ENCODE measurements at regions not wholly inside any gene's neighbourhood (a gene's known extent, or its start where the extent isn't known, plus 50 kb on each side); places are given as distances from the start of the nearest gene placed in this dataset.

DNA sequence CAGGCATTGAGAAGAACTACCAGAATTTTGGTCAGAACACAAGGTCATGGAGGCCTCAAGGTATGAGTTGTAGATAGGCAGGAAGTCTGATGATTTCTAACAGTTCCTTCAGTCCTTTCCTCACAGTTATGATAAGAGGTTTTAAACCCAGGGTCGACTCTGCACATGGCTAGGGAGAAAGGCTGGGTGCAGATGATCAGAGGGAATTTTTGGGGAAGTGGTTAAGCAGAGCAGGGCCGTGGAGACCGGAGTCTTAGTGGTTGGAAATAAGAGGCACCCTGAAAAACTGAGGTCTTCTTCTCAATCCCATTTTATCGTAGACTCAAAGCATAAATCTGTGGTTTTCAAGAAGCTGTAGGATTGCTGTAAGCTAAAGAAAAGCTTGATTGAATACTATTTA lies 118.5 kb upstream of the ANK2 start:
- H3K27ac Mint-ChIP-seq: no peak overlapping the region
- peaks cover 7 to 19% of the 10 kb centered on the region in 2 donors for H3K27me3 Mint-ChIP-seq
- H3K36me3 Mint-ChIP-seq (ENCODE audit: insufficient read depth): no peaks in the 10 kb centered on the region
- DNase-seq (no peak), ATAC-seq (replicated peaks) (no peak)
- no peaks in the 10 kb centered on the region for H3K9me3 Mint-ChIP-seq
- H3K4me3 Mint-ChIP-seq: no peak overlapping the region
- no peaks in the 10 kb centered on the region for H3K4me1 Mint-ChIP-seq (ENCODE audit: low read depth in 2 of 2)

DNA sequence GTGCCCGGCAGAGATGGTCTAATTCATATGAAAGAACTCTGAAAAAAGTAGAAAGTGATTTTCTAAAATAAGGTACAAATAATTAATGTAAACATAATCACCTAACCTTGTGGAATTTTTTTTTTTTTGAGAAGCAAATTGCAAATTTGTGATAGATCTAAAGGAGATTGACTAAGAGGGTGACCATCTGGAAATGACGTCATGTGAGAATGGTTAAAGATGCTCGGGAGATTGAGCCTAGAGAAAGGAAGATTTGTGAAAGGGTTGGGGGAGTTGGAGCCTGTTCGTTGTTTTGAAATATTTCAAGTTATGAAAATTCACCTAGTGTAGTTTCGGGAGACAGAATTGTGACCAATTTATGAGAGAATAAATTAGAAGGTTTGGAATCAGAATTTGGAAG lies 115.7 kb upstream of the ANK2 start:
- H3K27me3 Mint-ChIP-seq: peaks cover 7 to 19% of the 10 kb centered on the region in 2 donors

DNA sequence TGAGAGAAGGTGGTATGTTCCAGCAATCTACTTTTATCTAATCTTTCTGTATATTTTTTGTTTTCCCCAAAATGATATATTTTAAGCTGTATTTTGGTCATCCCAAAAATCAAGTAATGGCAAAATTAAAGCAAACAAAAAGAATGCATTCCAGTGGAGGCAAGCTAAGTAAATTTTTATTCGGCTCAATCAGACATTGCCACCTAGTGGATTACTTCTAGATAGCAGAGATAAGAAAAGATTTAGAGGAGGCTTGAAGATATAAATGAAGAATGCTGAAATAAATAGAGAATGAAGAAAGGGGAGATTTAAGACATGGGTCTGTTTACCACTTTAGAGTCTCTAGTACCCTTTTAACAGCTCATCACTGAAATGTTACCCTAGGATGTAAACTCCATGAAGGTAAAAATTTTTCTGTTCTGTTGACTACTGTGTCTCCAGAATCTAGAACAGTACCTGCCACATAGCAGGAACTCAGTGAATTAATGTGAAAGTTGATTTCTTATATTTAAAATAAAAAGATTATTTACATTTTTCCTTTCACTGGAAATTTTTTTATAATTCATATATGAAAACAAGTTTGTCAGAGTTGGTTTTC lies 110.9 kb upstream of the ANK2 start:
- Mint-ChIP-seq H3K9me3 (no peaks in the 10 kb centered on the region), H3K36me3 (ENCODE audit: insufficient read depth) (no peaks in the 10 kb centered on the region), H3K4me1 (ENCODE audit: low read depth in 2 of 2) (no peaks in the 10 kb centered on the region), H3K27ac (no peak overlapping the region), H3K27me3 (peaks cover 0 to 7% of the 10 kb centered on the region in 2 donors), H3K4me3 (no peak overlapping the region)
- ATAC-seq (replicated peaks): no peak
- no peak for DNase-seq

More for the DNA sequence above, 115.7 kb upstream of the ANK2 start:
- DNase-seq: no peak
- Mint-ChIP-seq H3K36me3 (ENCODE audit: insufficient read depth) (no peaks in the 10 kb centered on the region), H3K27ac (no peak overlapping the region), H3K4me3 (no peak overlapping the region), H3K4me1 (ENCODE audit: low read depth in 2 of 2) (no peaks in the 10 kb centered on the region), H3K9me3 (no peaks in the 10 kb centered on the region)
- no peak for ATAC-seq (replicated peaks)

DNA sequence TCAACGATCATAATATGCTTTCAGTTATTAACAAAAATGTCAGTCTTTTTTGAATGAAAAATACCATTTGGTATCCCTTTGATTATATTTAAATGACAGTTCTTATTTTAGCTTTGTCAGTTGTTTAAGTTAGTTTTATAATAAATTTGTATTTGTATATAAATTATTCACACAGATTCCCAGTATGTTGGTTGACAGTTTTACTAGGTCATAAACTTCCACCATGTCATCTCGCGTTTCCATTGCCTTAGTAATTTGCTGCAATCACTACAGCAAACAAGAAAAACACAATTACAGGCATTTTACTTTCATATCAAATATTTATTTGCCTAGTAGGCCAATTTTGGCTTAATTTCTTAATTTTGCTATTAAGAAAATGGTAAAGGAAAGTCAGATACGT lies 109.6 kb upstream of the ANK2 start:
- Mint-ChIP-seq H3K4me3 (no peak overlapping the region), H3K36me3 (ENCODE audit: insufficient read depth) (no peaks in the 10 kb centered on the region), H3K4me1 (ENCODE audit: low read depth in 2 of 2) (no peaks in the 10 kb centered on the region), H3K27me3 (peaks cover 8 to 9% of the 10 kb centered on the region in 2 donors), H3K27ac (no peak overlapping the region), H3K9me3 (no peaks in the 10 kb centered on the region)
- ATAC-seq (replicated peaks) (no peak), DNase-seq (no peak)

DNA sequence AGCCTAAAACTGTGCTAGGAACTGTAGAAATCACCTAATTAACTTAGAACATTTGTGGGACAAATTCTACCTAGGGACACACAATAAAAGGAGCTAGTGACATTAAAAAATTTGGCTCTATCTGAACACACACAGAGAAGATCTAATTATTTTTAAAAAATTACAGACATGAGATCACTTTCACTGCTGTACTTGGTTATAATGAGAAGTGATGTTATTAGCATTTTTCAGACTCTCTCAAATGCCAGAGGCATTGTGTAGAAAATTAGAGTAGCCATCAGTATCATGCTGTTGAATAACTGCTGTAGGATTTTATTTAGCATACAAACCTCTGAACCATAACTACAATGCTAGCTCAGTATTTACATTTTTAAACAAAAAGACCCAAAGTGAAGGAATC lies 109.1 kb upstream of the ANK2 start:
- H3K4me3 Mint-ChIP-seq: no peak overlapping the region
- no peaks in the 10 kb centered on the region for H3K9me3 Mint-ChIP-seq
- H3K27me3 Mint-ChIP-seq: peaks cover 6 to 10% of the 10 kb centered on the region in 2 donors
- H3K36me3 Mint-ChIP-seq (ENCODE audit: insufficient read depth): no peaks in the 10 kb centered on the region
- ATAC-seq (replicated peaks) (no peak), DNase-seq (no peak)
- no peak overlapping the region for H3K27ac Mint-ChIP-seq
- H3K4me1 Mint-ChIP-seq (ENCODE audit: low read depth in 2 of 2): no peaks in the 10 kb centered on the region

DNA sequence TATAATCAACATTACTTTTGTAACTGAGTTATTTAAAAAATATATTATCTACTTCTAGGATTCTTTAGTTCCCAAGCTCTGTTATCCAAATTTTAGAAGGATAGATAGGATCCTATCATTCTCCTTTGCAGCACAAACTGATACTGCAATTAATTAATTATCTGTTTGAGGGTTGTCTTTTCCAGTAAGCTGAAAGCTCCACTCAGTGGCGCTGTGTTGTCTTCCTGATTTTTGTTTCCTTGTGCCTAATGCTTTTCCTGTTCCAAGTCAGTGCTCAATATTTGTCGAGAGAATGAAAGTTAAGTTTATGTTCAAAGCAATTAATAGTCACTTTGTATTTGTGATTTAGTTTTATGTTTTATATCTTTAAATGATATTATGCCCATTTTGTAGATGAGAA lies 107.4 kb upstream of the ANK2 start:
- Mint-ChIP-seq H3K4me1 (ENCODE audit: low read depth in 2 of 2) (no peaks in the 10 kb centered on the region), H3K27ac (no peak overlapping the region), H3K36me3 (ENCODE audit: insufficient read depth) (no peaks in the 10 kb centered on the region)

DNA sequence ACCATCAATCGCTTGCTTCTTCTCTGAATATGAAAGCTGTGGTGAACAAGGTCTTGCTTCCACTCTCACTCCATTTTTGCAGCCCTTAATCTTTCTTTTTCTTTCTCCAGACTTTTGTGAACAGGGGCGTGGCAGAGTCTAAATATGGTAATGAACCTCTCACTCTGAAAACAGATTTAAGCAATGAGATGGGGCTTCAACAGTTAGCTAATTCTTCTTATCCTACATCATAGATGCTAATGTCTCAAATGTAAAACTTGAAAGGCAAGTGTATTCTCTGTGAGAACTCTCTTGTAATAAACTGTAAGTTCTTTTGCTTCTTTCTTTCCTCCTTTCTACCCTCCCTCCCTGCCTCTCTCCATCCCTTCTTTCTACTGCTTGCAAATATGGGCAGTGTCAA lies 106.5 kb upstream of the ANK2 start:
- DNase-seq (no peak), ATAC-seq (replicated peaks) (no peak)
- no peak overlapping the region for H3K27ac Mint-ChIP-seq
- H3K36me3 Mint-ChIP-seq (ENCODE audit: insufficient read depth): no peaks in the 10 kb centered on the region
- no peak overlapping the region for H3K4me3 Mint-ChIP-seq
- no peaks in the 10 kb centered on the region for H3K4me1 Mint-ChIP-seq (ENCODE audit: low read depth in 2 of 2)
- H3K27me3 Mint-ChIP-seq: peaks cover 10 to 13% of the 10 kb centered on the region in 2 donors
- H3K9me3 Mint-ChIP-seq: no peaks in the 10 kb centered on the region

More for the DNA sequence above, 107.4 kb upstream of the ANK2 start:
- Mint-ChIP-seq H3K9me3 (no peaks in the 10 kb centered on the region), H3K4me3 (no peak overlapping the region), H3K27me3 (peaks cover 10 to 13% of the 10 kb centered on the region in 2 donors)
- ATAC-seq (replicated peaks): no peak
- DNase-seq: no peak

DNA sequence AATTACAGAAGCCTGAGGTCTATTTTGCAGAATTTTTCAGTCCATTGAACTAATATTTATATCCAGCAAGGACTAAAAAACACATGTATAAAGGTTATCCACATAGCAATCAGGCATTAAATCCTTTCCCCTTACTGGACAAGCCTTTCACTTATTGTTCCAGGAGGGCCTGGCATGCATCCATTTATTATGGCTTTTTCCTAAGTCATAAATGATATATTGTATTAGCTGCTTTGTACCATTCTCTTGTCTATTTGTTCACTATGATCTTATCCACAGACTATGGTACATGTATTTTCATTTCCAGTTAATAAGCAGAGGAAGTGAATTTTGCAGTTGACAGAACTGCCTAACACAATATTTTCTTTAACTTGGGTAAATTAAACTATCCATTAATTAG lies 105.4 kb upstream of the ANK2 start:
- Mint-ChIP-seq H3K27me3 (peaks cover 10 to 13% of the 10 kb centered on the region in 2 donors), H3K9me3 (no peaks in the 10 kb centered on the region), H3K4me1 (ENCODE audit: low read depth in 2 of 2) (no peaks in the 10 kb centered on the region), H3K36me3 (ENCODE audit: insufficient read depth) (no peaks in the 10 kb centered on the region), H3K27ac (no peak overlapping the region), H3K4me3 (no peak overlapping the region)
- ATAC-seq (replicated peaks) (no peak), DNase-seq (no peak)

DNA sequence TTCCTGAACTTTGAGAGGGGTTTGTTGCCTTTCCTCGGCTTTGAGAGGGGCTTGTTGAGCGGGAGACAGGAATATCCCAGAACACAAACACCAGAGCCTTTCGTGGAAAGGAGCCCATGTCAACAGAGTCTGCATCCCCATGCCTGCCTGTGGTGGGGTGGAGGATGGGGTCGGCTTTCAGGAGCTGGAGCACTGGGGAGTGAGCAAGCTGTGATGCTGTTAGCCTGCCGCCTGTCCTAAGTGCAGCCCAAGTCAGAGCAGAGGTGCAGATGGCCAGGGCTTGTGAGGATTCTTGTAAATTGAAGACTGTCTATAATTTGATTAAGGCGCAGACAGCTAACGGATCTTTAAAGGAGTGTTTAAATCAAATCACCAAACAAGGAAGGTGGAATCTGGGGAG lies 103.3 kb upstream of the ANK2 start:
- Mint-ChIP-seq H3K4me3 (no peak overlapping the region), H3K27ac (no peak overlapping the region), H3K9me3 (no peaks in the 10 kb centered on the region), H3K4me1 (ENCODE audit: low read depth in 2 of 2) (no peaks in the 10 kb centered on the region), H3K36me3 (ENCODE audit: insufficient read depth) (no peaks in the 10 kb centered on the region), H3K27me3 (peaks cover 10 to 13% of the 10 kb centered on the region in 2 donors)
- no peak for ATAC-seq (replicated peaks)
- no peak for DNase-seq

DNA sequence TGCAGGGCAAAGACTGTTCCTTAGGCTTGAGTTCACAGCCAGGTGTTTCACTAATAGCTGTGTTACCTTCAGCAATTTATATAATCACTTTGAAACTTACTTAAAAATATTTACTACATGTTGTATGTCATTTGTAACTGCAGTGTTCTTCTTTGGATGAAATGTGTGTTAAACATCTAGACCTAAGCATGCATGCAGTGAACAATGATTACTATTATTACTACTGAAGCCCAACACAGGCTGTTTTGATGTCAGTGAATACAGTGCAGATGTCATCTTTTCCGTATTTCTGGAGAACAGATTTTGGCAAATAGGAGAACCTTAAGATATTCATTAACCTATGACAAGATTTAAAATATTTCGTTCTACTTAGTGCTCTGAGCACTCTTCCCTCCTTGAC lies 101.8 kb upstream of the ANK2 start:
- DNase-seq (no peak), ATAC-seq (replicated peaks) (no peak)
- H3K9me3 Mint-ChIP-seq: no peaks in the 10 kb centered on the region
- no peak overlapping the region for H3K4me3 Mint-ChIP-seq
- H3K4me1 Mint-ChIP-seq (ENCODE audit: low read depth in 2 of 2): no peaks in the 10 kb centered on the region
- H3K27me3 Mint-ChIP-seq: peaks cover 10 to 19% of the 10 kb centered on the region in 2 donors
- H3K27ac Mint-ChIP-seq: no peak overlapping the region
- no peaks in the 10 kb centered on the region for H3K36me3 Mint-ChIP-seq (ENCODE audit: insufficient read depth)

DNA sequence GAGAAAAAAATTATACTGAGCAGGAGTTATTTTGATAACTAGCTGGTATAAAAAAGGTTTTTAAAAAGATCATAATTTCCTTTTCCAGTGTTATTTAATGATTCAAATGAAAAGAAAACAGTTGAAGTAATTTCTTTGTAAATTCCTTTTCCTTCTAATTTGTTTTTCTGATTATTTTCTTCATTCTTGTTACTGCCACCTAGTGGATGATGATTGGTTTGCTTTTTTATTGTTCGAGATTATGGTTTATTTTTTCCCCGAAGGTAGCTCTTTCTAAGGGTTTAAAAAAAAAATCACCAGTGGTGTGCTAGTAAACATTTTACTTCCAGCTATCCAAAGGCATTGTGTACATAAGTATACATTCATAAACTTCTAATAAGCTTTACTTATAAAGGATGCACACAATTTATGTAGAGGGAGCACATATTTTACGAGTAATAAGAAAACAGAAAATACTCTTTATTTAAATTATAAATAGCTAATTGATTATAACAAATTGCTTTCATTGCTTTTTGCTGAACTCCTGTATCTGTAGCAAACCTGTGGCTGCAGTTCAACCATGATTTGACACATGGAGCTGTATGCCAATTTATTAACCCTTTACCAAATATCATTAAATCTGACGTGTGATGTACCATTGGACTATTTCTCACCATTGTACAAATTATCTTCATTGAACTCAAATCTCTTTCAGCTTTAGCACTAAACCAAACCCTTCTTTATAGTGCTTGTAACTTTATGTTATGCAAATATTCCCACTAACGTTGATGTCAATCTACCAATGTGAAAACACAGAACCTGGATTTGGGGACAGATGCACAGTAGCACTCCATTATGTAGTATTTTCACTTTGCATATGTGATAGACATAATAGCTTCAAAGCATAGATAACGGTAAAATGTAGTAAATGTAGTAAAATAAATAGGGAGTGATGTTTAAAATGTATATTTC lies 97.8 kb upstream of the ANK2 start:
- Mint-ChIP-seq H3K27me3 (peaks cover 0 to 18% of the 10 kb centered on the region in 2 donors), H3K36me3 (ENCODE audit: insufficient read depth) (no peaks in the 10 kb centered on the region), H3K9me3 (no peaks in the 10 kb centered on the region), H3K27ac (no peak overlapping the region), H3K4me1 (ENCODE audit: low read depth in 2 of 2) (no peaks in the 10 kb centered on the region), H3K4me3 (no peak overlapping the region)
- no peak for DNase-seq
- ATAC-seq (replicated peaks): no peak

DNA sequence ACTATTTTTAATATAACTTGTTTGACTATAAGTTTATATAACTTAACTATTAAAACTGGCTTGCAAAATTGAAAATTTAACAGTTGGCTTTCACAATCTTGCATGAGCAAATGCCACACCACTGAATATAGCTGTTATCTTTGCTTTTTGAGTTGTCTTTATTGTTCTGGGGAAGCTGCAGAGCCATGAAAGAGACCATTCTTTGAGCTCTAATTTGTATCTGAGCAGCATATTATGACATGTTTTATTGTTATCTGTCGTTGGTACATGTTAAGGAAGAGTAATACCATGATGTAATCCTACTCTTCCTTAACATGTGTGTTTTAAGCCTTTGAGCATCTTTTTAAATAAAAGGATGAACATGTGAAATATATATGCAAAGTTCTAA lies 97.1 kb upstream of the ANK2 start:
- H3K27ac Mint-ChIP-seq: no peak overlapping the region
- H3K27me3 Mint-ChIP-seq: peaks cover 0 to 18% of the 10 kb centered on the region in 2 donors
- DNase-seq (no peak), ATAC-seq (replicated peaks) (no peak)
- H3K9me3 Mint-ChIP-seq: no peaks in the 10 kb centered on the region
- H3K36me3 Mint-ChIP-seq (ENCODE audit: insufficient read depth): no peaks in the 10 kb centered on the region
- H3K4me3 Mint-ChIP-seq: no peak overlapping the region
- no peaks in the 10 kb centered on the region for H3K4me1 Mint-ChIP-seq (ENCODE audit: low read depth in 2 of 2)

DNA sequence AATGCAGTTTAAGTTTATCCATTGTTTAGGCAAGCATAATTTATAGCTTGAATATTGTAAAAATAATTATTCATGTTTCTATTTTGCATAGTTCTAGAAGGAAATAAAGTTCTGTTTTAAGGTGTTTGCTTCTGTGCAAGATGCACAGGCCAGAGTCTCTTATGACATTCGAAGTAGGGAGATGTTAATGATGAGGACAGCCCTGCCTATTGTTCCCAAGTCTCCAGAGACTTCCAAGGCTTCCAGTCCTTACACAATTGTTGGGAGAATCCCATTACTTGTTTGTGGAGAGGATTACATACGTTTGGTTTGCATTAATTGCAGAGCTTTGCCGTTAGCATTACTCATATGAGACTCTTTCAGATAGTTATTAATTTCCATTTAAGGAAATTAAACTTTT lies 96.2 kb upstream of the ANK2 start:
- no peak overlapping the region for H3K27ac Mint-ChIP-seq
- ATAC-seq (replicated peaks): no peak

DNA sequence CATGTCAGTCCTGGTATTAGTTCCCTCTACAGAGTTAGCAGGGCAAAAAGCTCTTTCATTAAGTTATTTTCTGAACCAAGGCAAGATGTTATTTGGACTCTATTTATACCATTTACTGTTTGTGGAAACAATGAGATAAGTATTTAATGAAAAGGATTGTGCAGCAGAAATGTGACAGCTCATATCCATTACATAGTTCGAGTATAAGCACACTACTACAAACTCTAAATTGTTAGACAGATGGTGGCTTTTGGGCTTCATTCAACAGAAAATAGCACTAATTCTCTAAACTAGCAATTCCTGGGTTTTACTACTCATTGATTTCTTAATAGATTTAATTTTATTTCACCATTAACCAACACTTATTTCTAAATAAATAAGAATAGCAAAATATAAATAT lies 95.2 kb upstream of the ANK2 start:
- ATAC-seq (replicated peaks) (no peak), DNase-seq (no peak)
- no peaks in the 10 kb centered on the region for H3K9me3 Mint-ChIP-seq
- H3K27me3 Mint-ChIP-seq: peaks cover 0 to 18% of the 10 kb centered on the region in 2 donors
- no peaks in the 10 kb centered on the region for H3K36me3 Mint-ChIP-seq (ENCODE audit: insufficient read depth)
- H3K4me1 Mint-ChIP-seq (ENCODE audit: low read depth in 2 of 2): no peaks in the 10 kb centered on the region
- no peak overlapping the region for H3K27ac Mint-ChIP-seq
- H3K4me3 Mint-ChIP-seq: no peak overlapping the region

More for the DNA sequence above, 96.2 kb upstream of the ANK2 start:
- Mint-ChIP-seq H3K9me3 (no peaks in the 10 kb centered on the region), H3K27me3 (peaks cover 0 to 18% of the 10 kb centered on the region in 2 donors), H3K4me1 (ENCODE audit: low read depth in 2 of 2) (no peaks in the 10 kb centered on the region), H3K4me3 (no peak overlapping the region), H3K36me3 (ENCODE audit: insufficient read depth) (no peaks in the 10 kb centered on the region)
- no peak for DNase-seq

Data from effector memory CD8-positive, alpha-beta T cell (primary cell).